Peyer's patch (tissue), 4 donors: ENCODE measurements at regions not wholly inside any gene's neighbourhood (a gene's known extent, or its start where the extent isn't known, plus 50 kb on each side); places are given as distances from the start of the nearest gene placed in this dataset.

Experiments
- DNase-seq, 3 donors: peaks; one replicate each; pipeline ENCODE4 v3.0.0-alpha.2; 2017 to 2019
- H3K27ac ChIP-seq, 4 donors: fragments of 200-600 bp; sonication (generic); one replicate each; pipeline ENCODE4 v1.5.1; 2016 to 2019
- H3K27me3 ChIP-seq, 2 donors: fragments of 200-600 bp; sonication (generic); one replicate each; pipeline ENCODE4 v1.5.1; 2019
- H3K36me3 ChIP-seq, 3 donors: fragments of 200-600 bp; sonication (generic); one replicate each; pipeline ENCODE4 v1.5.1; 2016 to 2019
- H3K4me1 ChIP-seq, 4 donors: fragments of 200-600 bp; sonication (generic); one replicate each; pipeline ENCODE4 v1.5.1; 2016 to 2019
- H3K4me3 ChIP-seq, 4 donors: fragments of 200-600 bp; sonication (generic); 1 replicate in 3 of 4; 2 replicates in 1 of 4; pipeline ENCODE4 v1.5.1; 2016 to 2019; ENCODE audit warnings: mild to moderate bottlenecking in 1 of 4
- H3K9me3 ChIP-seq, 4 donors: fragments of 200-600 bp; sonication (generic); one replicate each; pipeline ENCODE4 v1.5.1; 2016 to 2019; ENCODE audit warnings: mild to moderate bottlenecking in 1 of 4
- CTCF ChIP-seq, 6 experiments: fragments of 450-650 bp in 4 of 6; fragments of 200-600 bp in 2 of 6; sonication (generic) in 1 of 6; IDR thresholded peaks; one replicate each; pipeline ENCODE4 v1.5.1; 2017 to 2019; ENCODE audit warnings: antibody characterized with exemption in 6 of 6, mild to moderate bottlenecking in 3 of 6, moderate library complexity in 1 of 6
- POLR2A ChIP-seq, 2 donors: fragments of 450-650 bp; IDR thresholded peaks; one replicate each; pipeline ENCODE4 v1.5.1; 2017; ENCODE audit warnings: antibody characterized with exemption in 2 of 2, mild to moderate bottlenecking in 2 of 2, moderate library complexity in 2 of 2

- no peaks in the 10 kb centered on the region for H3K36me3 ChIP-seq
- H3K27me3 ChIP-seq, result no peaks in the 10 kb centered on the region
- DNase-seq, result no peak
- TF ChIP-seq POLR2A (IDR thresholded peaks at IDR 0.05) (no peak), CTCF (IDR thresholded peaks at IDR 0.05) (no peak)
- no peak overlapping the region for H3K4me3 ChIP-seq
- H3K9me3 ChIP-seq, result no peaks in the 10 kb centered on the region
- no peak overlapping the region for H3K27ac ChIP-seq
- no peaks in the 10 kb centered on the region for H3K4me1 ChIP-seq
Measured at GRCh38 chr13:105047676-105048295, 1487.7 kb downstream of the EFNB2 start.

- Histone ChIP-seq H3K4me1 (no peaks in the 10 kb centered on the region), H3K36me3 (no peaks in the 10 kb centered on the region), H3K4me3 (no peak overlapping the region), H3K27me3 (no peaks in the 10 kb centered on the region), H3K27ac (no peak overlapping the region), H3K9me3 (no peaks in the 10 kb centered on the region)
- no peak for DNase-seq
- no peak for TF ChIP-seq CTCF (IDR thresholded peaks at IDR 0.05)
- no peak for TF ChIP-seq POLR2A (IDR thresholded peaks at IDR 0.05)
Measured at GRCh38 chr13:105037110-105037509, 1498.4 kb downstream of the EFNB2 start.

- no peaks in the 10 kb centered on the region for H3K27me3 ChIP-seq
- no peak overlapping the region for H3K27ac ChIP-seq
- H3K4me1 ChIP-seq, result no peaks in the 10 kb centered on the region
- DNase-seq, result no peak
- no peaks in the 10 kb centered on the region for H3K9me3 ChIP-seq
- no peaks in the 10 kb centered on the region for H3K36me3 ChIP-seq
- no peak overlapping the region for H3K4me3 ChIP-seq
- no peak for TF ChIP-seq CTCF (IDR thresholded peaks at IDR 0.05)
Measured at GRCh38 chr13:105035092-105035491, 1500.4 kb downstream of the EFNB2 start.

GRCh38 chr13:105033999-105034398, 1501.5 kb downstream of the EFNB2 start:
- Histone ChIP-seq H3K4me1 (no peaks in the 10 kb centered on the region), H3K9me3 (no peaks in the 10 kb centered on the region), H3K27me3 (no peaks in the 10 kb centered on the region), H3K27ac (no peak overlapping the region), H3K36me3 (no peaks in the 10 kb centered on the region), H3K4me3 (no peak overlapping the region)
- no peak for DNase-seq
- TF ChIP-seq CTCF (IDR thresholded peaks at IDR 0.05) (no peak), POLR2A (IDR thresholded peaks at IDR 0.05) (no peak)

GRCh38 chr13:105031306-105031705, 1504.2 kb downstream of the EFNB2 start:
- Histone ChIP-seq H3K9me3 (no peaks in the 10 kb centered on the region), H3K27ac (no peak overlapping the region), H3K4me3 (no peak overlapping the region), H3K36me3 (no peaks in the 10 kb centered on the region), H3K4me1 (no peaks in the 10 kb centered on the region), H3K27me3 (no peaks in the 10 kb centered on the region)
- TF ChIP-seq POLR2A (IDR thresholded peaks at IDR 0.05), result no peak
- no peak for TF ChIP-seq CTCF (IDR thresholded peaks at IDR 0.05)
- DNase-seq, result no peak

GRCh38 chr13:105030851-105031250, 1504.6 kb downstream of the EFNB2 start:
- no peaks in the 10 kb centered on the region for H3K36me3 ChIP-seq
- DNase-seq, result no peak
- TF ChIP-seq POLR2A (IDR thresholded peaks at IDR 0.05), result no peak
- TF ChIP-seq CTCF (IDR thresholded peaks at IDR 0.05), result no peak

More at GRCh38 chr13:105030851-105031250, 1504.6 kb downstream of the EFNB2 start:
- Histone ChIP-seq H3K4me1 (no peaks in the 10 kb centered on the region), H3K9me3 (no peaks in the 10 kb centered on the region), H3K27me3 (no peaks in the 10 kb centered on the region), H3K4me3 (no peak overlapping the region), H3K27ac (no peak overlapping the region)
